Cardiac muscle cell (in vitro differentiated cells and primary cell): ENCODE measurements at regions not wholly inside any gene's neighbourhood (a gene's known extent, or its start where the extent isn't known, plus 50 kb on each side); places are given as distances from the start of the nearest gene placed in this dataset.
A peak's percentile ranks its signal among the peaks of the same experiment; 100 is the strongest.

Experiments
- DNase-seq, 2 donors: peaks; one replicate each; pipeline versions ENCODE4 v3.0.0 to v3.0.0-alpha.2; 2010 to 2017; ENCODE audit warnings: low read depth in 1 of 2, low spot score in 1 of 2
- H3K27ac ChIP-seq: fragments of 200-600 bp; sonication (generic); 2 replicates; pipeline ENCODE4 v1.5.1; 2016
- H3K27me3 ChIP-seq: fragments of 200-600 bp; sonication (generic); 2 replicates; pipeline ENCODE4 v1.6.0; 2016; ENCODE audit warnings: control low read depth
- H3K36me3 ChIP-seq: fragments of 200-600 bp; sonication (generic); 2 replicates; pipeline ENCODE4 v1.5.1; 2016; ENCODE audit warnings: control low read depth
- H3K4me1 ChIP-seq: fragments of 200-600 bp; sonication (generic); 2 replicates; pipeline ENCODE4 v1.8.1; 2017; ENCODE audit warnings: low read depth, mild to moderate bottlenecking, mixed run types
- H3K4me3 ChIP-seq: fragments of 200-600 bp; sonication (generic); 2 replicates; pipeline ENCODE4 v1.5.1; 2016; ENCODE audit warnings: mild to moderate bottlenecking
- H3K9me3 ChIP-seq: fragments of 200-600 bp; sonication (generic); 2 replicates; pipeline ENCODE4 v1.5.1; 2017; ENCODE audit warnings: low read depth, mild to moderate bottlenecking, control low read depth
- CTCF ChIP-seq: IDR thresholded peaks from 2 replicates; pipeline ENCODE4 v1.5.1; 2012; ENCODE audit warnings: low read depth, mild to moderate bottlenecking, low read length

DNA sequence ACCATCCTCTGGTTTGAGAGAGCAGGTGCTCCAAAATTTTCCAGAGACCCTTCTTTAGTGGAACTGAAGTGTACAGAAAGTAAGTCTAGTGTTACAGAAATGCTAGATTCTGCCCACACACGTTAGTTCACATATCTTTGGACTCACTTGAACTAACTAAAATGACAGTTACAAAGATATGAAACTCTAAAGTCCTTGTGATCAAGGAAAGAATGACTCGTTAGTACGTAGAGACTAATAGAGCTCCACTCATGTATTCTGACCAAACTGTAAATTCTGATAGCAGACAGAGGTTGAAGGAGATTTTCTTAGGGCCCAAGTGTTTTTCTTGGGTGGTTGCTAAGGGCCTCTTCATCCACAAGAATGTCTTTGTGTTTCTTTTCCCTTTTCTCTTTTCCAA, 491.5 kb upstream of the B3GALT2 start:
- Histone ChIP-seq H3K9me3 (no peaks in the 10 kb centered on the region), H3K27ac (peak overlapping the region; percentile 45), H3K36me3 (no peaks in the 10 kb centered on the region), H3K4me3 (no peak overlapping the region), H3K4me1 (peaks cover 26% of the 10 kb centered on the region), H3K27me3 (no peaks in the 10 kb centered on the region)
- DNase-seq = peak in 1 of 2 donors; percentile 20
- no peak for TF ChIP-seq CTCF

DNA sequence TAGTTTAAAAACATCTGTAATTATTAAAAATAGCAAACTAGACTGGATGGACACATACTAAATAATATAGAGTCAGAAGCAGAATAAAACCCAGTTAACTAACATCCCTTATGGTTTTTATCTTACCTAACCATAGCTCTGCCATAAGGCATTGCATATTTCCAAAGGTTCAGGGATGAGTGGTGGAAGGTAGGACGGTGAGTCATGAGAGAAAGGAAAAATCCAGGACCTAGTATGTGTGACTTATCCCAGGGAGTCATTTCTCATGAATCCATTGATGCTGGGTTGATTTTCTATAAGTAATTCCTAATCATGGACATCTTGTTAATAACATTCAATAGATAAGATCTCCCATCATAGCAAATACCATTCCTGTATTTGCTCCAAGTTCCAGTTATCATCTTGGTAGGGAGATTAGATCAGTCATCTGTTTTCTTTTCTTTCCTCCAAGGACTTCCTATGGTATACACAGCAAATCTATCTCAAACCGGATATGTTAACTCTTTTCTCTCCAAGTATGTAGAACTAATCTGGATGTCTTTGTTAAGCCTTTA, 490.7 kb upstream of the B3GALT2 start:
- H3K4me1 ChIP-seq = peaks cover 25% of the 10 kb centered on the region
- no peak for TF ChIP-seq CTCF
- no peak overlapping the region for H3K4me3 ChIP-seq
- H3K27ac ChIP-seq = no peak overlapping the region
- H3K36me3 ChIP-seq = no peaks in the 10 kb centered on the region
- DNase-seq = no peak
- no peaks in the 10 kb centered on the region for H3K9me3 ChIP-seq
- H3K27me3 ChIP-seq = no peaks in the 10 kb centered on the region

DNA sequence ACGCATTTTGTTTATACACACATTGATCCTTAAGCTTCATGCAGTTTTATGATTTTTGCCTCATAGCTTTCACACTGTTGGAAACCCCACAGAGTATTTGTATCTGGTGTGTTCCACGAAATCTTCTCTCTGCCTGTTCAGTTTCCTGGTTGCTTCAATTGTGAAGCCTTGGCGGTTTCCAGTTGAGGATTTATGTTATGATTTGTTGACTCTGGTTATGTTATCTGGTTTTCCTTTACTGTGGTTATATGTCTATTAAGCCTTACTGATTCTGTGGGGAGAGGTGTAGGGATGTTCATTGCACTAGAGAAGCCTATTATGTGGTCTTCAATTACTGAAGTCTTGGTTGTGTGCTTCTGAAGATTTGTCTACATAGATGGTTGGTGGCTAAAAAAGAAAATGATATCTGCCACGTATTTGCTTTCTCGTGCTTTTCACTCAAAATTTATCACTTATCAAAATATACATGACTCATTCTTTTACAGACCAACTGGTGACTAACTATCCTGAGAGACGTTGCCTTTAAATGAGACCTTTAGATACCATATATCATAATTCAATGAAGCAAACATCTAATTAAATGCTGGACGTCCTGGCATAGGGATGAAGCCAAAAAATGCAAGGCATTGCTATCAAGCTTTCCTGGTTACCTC, 488.0 kb upstream of the B3GALT2 start:
- no peak overlapping the region for H3K4me3 ChIP-seq
- H3K27me3 ChIP-seq = no peaks in the 10 kb centered on the region
- no peaks in the 10 kb centered on the region for H3K9me3 ChIP-seq
- H3K27ac ChIP-seq = no peak overlapping the region
- no peak for TF ChIP-seq CTCF
- no peak for DNase-seq
- H3K36me3 ChIP-seq = no peaks in the 10 kb centered on the region
- H3K4me1 ChIP-seq = peaks cover 5% of the 10 kb centered on the region

DNA sequence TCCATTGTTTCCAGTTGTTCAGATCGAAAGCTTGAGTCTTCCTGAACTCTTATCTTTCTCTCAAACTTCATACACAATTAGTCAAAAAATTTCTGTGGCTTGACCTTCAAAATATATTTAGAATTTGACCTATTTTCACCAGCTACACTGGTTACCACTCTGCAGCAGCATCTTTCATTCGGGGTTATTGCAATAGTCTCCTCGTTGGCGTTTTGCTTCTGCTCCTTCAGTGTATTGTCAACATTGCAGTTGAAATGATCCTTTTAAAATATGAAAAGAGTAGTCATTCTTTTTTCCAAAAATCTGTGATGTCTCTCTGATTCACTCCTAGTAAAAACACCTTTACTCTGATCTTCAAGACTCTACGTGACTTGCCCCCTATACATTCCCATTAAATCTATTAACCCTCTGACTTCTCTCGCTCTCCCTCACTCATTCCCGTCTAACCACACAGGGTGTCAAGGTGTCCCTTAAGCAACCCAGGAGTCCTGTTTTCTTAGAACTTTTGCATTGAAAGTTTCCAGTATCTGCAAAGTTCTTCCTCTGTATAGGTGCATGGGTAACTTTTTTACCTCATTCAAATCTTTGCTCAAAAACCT, 480.2 kb upstream of the B3GALT2 start:
- H3K36me3 ChIP-seq = no peaks in the 10 kb centered on the region
- H3K9me3 ChIP-seq = no peaks in the 10 kb centered on the region
- no peak overlapping the region for H3K27ac ChIP-seq
- H3K4me1 ChIP-seq = no peaks in the 10 kb centered on the region
- H3K27me3 ChIP-seq = no peaks in the 10 kb centered on the region
- no peak for TF ChIP-seq CTCF
- no peak for DNase-seq
- no peak overlapping the region for H3K4me3 ChIP-seq

GRCh38 chr1:193663965-193664364, 477.6 kb upstream of the B3GALT2 start:
- Histone ChIP-seq H3K27ac (no peak overlapping the region), H3K36me3 (no peaks in the 10 kb centered on the region), H3K9me3 (no peaks in the 10 kb centered on the region), H3K4me3 (no peak overlapping the region), H3K27me3 (no peaks in the 10 kb centered on the region), H3K4me1 (peaks cover 5% of the 10 kb centered on the region)
- TF ChIP-seq CTCF = no peak
- no peak for DNase-seq
